ENCODE measurements at regions not wholly inside any gene's neighbourhood (a gene's known extent, or its start where the extent isn't known, plus 50 kb on each side); places are given as distances from the start of the nearest gene placed in this dataset.

DNA sequence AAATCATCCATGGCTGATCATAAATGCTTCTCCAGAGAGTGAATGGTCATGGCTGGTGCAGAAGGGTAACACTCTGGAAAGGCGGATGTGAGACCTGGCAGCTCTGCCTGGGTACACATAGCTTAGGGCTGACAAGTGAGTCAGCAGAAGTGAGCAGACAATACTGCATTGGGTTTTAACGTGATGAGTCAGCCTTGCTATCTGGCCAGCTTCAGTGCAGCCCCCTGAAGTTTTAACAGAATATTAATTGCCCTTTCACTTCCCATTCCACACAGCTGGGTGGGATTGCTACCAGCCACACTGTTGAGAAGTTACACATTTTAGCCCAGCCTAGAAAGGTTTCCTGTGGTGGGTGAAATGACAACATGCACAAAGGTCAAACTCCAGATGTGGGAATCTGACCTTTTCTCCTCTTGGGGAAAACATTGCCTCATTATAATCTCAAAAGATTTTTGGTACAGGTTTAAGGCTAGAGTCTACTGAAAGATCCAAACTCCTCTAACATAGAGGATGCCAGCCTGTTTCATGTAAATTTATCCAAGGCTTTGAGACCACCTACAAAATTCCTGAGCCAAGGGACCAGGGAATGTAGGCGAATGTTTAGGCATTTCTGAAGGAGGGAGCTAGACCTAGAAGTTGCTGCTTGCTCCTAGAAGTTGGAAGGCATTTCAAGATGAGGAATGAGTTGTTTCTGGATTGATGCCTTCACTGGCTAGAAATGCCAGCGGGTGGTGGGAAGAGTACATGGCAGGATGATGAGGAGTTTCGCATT lies 230.3 kb upstream of the PGRMC2 start (continued):
- peak; percentile 32; the same call in 1 of the 2 replicates for TF ChIP-seq RBFOX2 (IDR thresholded peaks at IDR 0.05; ENCODE audit: low read depth, low read length)
- peak in 1 of 2 experiments; percentile 49; a peak in 1 of 4 replicates for TF ChIP-seq FOXA3 (CRISPR knock-in tag; conservative IDR thresholded peaks at IDR 0.05 in 1 of 2, IDR thresholded peaks at IDR 0.05 in 1 of 2)
- no peak for TF ChIP-seq SRSF9 (IDR thresholded peaks at IDR 0.05; ENCODE audit: borderline replicate concordance, low read depth, low read length)
- peak; percentile 100 for TF ChIP-seq ZNF316 (IDR thresholded peaks at IDR 0.05)
- TF ChIP-seq, protein P1, sequence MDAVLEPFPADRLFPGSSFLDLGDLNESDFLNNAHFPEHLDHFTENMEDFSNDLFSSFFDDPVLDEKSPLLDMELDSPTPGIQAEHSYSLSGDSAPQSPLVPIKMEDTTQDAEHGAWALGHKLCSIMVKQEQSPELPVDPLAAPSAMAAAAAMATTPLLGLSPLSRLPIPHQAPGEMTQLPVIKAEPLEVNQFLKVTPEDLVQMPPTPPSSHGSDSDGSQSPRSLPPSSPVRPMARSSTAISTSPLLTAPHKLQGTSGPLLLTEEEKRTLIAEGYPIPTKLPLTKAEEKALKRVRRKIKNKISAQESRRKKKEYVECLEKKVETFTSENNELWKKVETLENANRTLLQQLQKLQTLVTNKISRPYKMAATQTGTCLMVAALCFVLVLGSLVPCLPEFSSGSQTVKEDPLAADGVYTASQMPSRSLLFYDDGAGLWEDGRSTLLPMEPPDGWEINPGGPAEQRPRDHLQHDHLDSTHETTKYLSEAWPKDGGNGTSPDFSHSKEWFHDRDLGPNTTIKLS (IDR thresholded peaks at IDR 0.05; ENCODE audit: borderline replicate concordance, low read depth), result 0 out of 2 replicates have a peak, but pooled peaks have one; percentile 32
- TF ChIP-seq, protein P2, sequence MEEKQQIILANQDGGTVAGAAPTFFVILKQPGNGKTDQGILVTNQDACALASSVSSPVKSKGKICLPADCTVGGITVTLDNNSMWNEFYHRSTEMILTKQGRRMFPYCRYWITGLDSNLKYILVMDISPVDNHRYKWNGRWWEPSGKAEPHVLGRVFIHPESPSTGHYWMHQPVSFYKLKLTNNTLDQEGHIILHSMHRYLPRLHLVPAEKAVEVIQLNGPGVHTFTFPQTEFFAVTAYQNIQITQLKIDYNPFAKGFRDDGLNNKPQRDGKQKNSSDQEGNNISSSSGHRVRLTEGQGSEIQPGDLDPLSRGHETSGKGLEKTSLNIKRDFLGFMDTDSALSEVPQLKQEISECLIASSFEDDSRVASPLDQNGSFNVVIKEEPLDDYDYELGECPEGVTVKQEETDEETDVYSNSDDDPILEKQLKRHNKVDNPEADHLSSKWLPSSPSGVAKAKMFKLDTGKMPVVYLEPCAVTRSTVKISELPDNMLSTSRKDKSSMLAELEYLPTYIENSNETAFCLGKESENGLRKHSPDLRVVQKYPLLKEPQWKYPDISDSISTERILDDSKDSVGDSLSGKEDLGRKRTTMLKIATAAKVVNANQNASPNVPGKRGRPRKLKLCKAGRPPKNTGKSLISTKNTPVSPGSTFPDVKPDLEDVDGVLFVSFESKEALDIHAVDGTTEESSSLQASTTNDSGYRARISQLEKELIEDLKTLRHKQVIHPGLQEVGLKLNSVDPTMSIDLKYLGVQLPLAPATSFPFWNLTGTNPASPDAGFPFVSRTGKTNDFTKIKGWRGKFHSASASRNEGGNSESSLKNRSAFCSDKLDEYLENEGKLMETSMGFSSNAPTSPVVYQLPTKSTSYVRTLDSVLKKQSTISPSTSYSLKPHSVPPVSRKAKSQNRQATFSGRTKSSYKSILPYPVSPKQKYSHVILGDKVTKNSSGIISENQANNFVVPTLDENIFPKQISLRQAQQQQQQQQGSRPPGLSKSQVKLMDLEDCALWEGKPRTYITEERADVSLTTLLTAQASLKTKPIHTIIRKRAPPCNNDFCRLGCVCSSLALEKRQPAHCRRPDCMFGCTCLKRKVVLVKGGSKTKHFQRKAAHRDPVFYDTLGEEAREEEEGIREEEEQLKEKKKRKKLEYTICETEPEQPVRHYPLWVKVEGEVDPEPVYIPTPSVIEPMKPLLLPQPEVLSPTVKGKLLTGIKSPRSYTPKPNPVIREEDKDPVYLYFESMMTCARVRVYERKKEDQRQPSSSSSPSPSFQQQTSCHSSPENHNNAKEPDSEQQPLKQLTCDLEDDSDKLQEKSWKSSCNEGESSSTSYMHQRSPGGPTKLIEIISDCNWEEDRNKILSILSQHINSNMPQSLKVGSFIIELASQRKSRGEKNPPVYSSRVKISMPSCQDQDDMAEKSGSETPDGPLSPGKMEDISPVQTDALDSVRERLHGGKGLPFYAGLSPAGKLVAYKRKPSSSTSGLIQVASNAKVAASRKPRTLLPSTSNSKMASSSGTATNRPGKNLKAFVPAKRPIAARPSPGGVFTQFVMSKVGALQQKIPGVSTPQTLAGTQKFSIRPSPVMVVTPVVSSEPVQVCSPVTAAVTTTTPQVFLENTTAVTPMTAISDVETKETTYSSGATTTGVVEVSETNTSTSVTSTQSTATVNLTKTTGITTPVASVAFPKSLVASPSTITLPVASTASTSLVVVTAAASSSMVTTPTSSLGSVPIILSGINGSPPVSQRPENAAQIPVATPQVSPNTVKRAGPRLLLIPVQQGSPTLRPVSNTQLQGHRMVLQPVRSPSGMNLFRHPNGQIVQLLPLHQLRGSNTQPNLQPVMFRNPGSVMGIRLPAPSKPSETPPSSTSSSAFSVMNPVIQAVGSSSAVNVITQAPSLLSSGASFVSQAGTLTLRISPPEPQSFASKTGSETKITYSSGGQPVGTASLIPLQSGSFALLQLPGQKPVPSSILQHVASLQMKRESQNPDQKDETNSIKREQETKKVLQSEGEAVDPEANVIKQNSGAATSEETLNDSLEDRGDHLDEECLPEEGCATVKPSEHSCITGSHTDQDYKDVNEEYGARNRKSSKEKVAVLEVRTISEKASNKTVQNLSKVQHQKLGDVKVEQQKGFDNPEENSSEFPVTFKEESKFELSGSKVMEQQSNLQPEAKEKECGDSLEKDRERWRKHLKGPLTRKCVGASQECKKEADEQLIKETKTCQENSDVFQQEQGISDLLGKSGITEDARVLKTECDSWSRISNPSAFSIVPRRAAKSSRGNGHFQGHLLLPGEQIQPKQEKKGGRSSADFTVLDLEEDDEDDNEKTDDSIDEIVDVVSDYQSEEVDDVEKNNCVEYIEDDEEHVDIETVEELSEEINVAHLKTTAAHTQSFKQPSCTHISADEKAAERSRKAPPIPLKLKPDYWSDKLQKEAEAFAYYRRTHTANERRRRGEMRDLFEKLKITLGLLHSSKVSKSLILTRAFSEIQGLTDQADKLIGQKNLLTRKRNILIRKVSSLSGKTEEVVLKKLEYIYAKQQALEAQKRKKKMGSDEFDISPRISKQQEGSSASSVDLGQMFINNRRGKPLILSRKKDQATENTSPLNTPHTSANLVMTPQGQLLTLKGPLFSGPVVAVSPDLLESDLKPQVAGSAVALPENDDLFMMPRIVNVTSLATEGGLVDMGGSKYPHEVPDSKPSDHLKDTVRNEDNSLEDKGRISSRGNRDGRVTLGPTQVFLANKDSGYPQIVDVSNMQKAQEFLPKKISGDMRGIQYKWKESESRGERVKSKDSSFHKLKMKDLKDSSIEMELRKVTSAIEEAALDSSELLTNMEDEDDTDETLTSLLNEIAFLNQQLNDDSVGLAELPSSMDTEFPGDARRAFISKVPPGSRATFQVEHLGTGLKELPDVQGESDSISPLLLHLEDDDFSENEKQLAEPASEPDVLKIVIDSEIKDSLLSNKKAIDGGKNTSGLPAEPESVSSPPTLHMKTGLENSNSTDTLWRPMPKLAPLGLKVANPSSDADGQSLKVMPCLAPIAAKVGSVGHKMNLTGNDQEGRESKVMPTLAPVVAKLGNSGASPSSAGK (IDR thresholded peaks at IDR 0.05), result no peak
- peak; percentile 89 for TF ChIP-seq FOXK2 (conservative IDR thresholded peaks at IDR 0.05 in 1 of 2, IDR thresholded peaks at IDR 0.05 in 1 of 2; ENCODE audit: low read depth in 2 of 2)
- peak; percentile 76 for TF ChIP-seq CEBPB (tag; IDR thresholded peaks at IDR 0.05)
- TF ChIP-seq ZBTB7A (IDR thresholded peaks at IDR 0.05; ENCODE audit: borderline replicate concordance, control insufficient read depth, low read depth, low read length), result peak; percentile 75; the same call in 1 of the 2 replicates
- TF ChIP-seq MTA3 (IDR thresholded peaks at IDR 0.05; ENCODE audit: borderline replicate concordance), result peak; percentile 96
- 0 out of 2 replicates have a peak, but pooled peaks have one; percentile 75 for TF ChIP-seq HDAC8 (tag; IDR thresholded peaks at IDR 0.05)
- TF ChIP-seq, protein P3, sequence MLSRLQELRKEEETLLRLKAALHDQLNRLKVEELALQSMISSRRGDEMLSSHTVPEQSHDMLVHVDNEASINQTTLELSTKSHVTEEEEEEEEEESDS (CRISPR knock-in tag; IDR thresholded peaks at IDR 0.05), result no peak
